GM12878 (cell line): ENCODE measurements at regions not wholly inside any gene's neighbourhood (a gene's known extent, or its start where the extent isn't known, plus 50 kb on each side); places are given as distances from the start of the nearest gene placed in this dataset.

Experiments used
- CBFB ChIP-seq: IDR thresholded peaks from 2 replicates; pipeline ENCODE4 v1.6.1; 2016; ENCODE audit warnings: antibody characterized with exemption, low read depth
- CHD2 ChIP-seq: IDR thresholded peaks from 2 replicates; pipeline ENCODE4 v1.6.1; 2011; ENCODE audit warnings: low read depth, low read length, improper control_type of control experiment, borderline replicate concordance
- E2F8 ChIP-seq: fragments of 450-650 bp; IDR thresholded peaks from 2 replicates; pipeline ENCODE4 v1.6.1; 2018; ENCODE audit warnings: mild to moderate bottlenecking, low read depth, moderate library complexity; ENCODE audit not compliant: partially characterized antibody
- FOXK2 ChIP-seq: fragments of 450-650 bp; IDR thresholded peaks from 2 replicates; pipeline ENCODE4 v1.6.1; 2017; ENCODE audit warnings: mild to moderate bottlenecking, moderate library complexity
- LARP7 ChIP-seq: fragments of 450-650 bp; IDR thresholded peaks from 2 replicates; pipeline ENCODE4 v1.6.1; 2017; ENCODE audit warnings: mild to moderate bottlenecking
- PML ChIP-seq: IDR thresholded peaks from 2 replicates; pipeline ENCODE4 v1.6.1; 2012; ENCODE audit warnings: low read length, inconsistent platforms
- SMARCA5 ChIP-seq: fragments of 450-650 bp; IDR thresholded peaks from 2 replicates; pipeline ENCODE4 v1.6.1; 2017; ENCODE audit warnings: mild to moderate bottlenecking
- ZBTB40 ChIP-seq: fragments of 450-650 bp; IDR thresholded peaks from 2 replicates; pipeline ENCODE4 v1.6.1; 2016; ENCODE audit warnings: mild to moderate bottlenecking, moderate library complexity, borderline replicate concordance
- ZZZ3 ChIP-seq: IDR thresholded peaks from 2 replicates; pipeline ENCODE4 v1.6.1; 2011; ENCODE audit warnings: low read depth; ENCODE audit not compliant: control insufficient read depth, insufficient read length
- TF ChIP-seq, protein P1 (sequence below): fragments of 450-650 bp; IDR thresholded peaks from 2 replicates; pipeline ENCODE4 v1.6.1; 2017; ENCODE audit warnings: low read depth, mild to moderate bottlenecking, moderate library complexity

- no peak for TF ChIP-seq ZBTB40
- no peak for TF ChIP-seq SMARCA5
- no peak for TF ChIP-seq LARP7
- no peak for TF ChIP-seq FOXK2
- TF ChIP-seq E2F8, result no peak
- TF ChIP-seq, protein P1, sequence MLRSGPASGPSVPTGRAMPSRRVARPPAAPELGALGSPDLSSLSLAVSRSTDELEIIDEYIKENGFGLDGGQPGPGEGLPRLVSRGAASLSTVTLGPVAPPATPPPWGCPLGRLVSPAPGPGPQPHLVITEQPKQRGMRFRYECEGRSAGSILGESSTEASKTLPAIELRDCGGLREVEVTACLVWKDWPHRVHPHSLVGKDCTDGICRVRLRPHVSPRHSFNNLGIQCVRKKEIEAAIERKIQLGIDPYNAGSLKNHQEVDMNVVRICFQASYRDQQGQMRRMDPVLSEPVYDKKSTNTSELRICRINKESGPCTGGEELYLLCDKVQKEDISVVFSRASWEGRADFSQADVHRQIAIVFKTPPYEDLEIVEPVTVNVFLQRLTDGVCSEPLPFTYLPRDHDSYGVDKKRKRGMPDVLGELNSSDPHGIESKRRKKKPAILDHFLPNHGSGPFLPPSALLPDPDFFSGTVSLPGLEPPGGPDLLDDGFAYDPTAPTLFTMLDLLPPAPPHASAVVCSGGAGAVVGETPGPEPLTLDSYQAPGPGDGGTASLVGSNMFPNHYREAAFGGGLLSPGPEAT, result no peak
- no peak for TF ChIP-seq ZZZ3
- no peak for TF ChIP-seq PML
- TF ChIP-seq CHD2, result no peak
- no peak for TF ChIP-seq CBFB
Measured at GRCh38 chr9:115212125-115212605, 94.2 kb upstream of the TNC start (continued).
